Kidney epithelial cell (primary cell): ENCODE measurements at regions not wholly inside any gene's neighbourhood (a gene's known extent, or its start where the extent isn't known, plus 50 kb on each side); places are given as distances from the start of the nearest gene placed in this dataset.

Experiments
- DNase-seq: peaks from one replicate; pipeline ENCODE4 v3.0.0-alpha.2; 2010; ENCODE audit warnings: low read depth
- H3K27me3 ChIP-seq: 2 replicates; pipeline ENCODE4 v1.6.0; 2011; ENCODE audit warnings: low read length; ENCODE audit not compliant: control insufficient read depth, insufficient read depth
- H3K36me3 ChIP-seq: 2 replicates; pipeline ENCODE4 v1.5.1; 2011; ENCODE audit warnings: low read length; ENCODE audit not compliant: control insufficient read depth, insufficient read depth
- H3K4me3 ChIP-seq: 2 replicates; pipeline ENCODE4 v1.5.1; 2011; ENCODE audit warnings: low read depth, mild to moderate bottlenecking, control low read depth, low read length
- CTCF ChIP-seq: IDR thresholded peaks from 2 replicates; pipeline ENCODE4 v1.5.1; 2011; ENCODE audit warnings: mild to moderate bottlenecking, moderate library complexity, low read length, control low read depth, inconsistent platforms; ENCODE audit not compliant: insufficient read depth, poor library complexity, severe bottlenecking

- no peaks in the 10 kb centered on the region for H3K36me3 ChIP-seq
- no peak for TF ChIP-seq CTCF
- H3K4me3 ChIP-seq = no peak overlapping the region
- H3K27me3 ChIP-seq = no peaks in the 10 kb centered on the region
- no peak for DNase-seq
These were observed 79.1 kb upstream of the TANC1 start for GRCh38 chr2:158889135-158889853.

- DNase-seq = no peak
- Histone ChIP-seq H3K36me3 (no peaks in the 10 kb centered on the region), H3K27me3 (no peaks in the 10 kb centered on the region), H3K4me3 (no peak overlapping the region)
- no peak for TF ChIP-seq CTCF
These were observed 78.0 kb upstream of the TANC1 start for GRCh38 chr2:158890296-158890905.

GRCh38 chr2:158893026-158893425 lies 75.4 kb upstream of the TANC1 start:
- no peak for DNase-seq
- Histone ChIP-seq H3K4me3 (no peak overlapping the region), H3K36me3 (no peaks in the 10 kb centered on the region), H3K27me3 (no peaks in the 10 kb centered on the region)
- TF ChIP-seq CTCF = no peak

- H3K4me3 ChIP-seq = no peak overlapping the region
- no peaks in the 10 kb centered on the region for H3K36me3 ChIP-seq
- TF ChIP-seq CTCF = no peak
- DNase-seq = no peak
- H3K27me3 ChIP-seq = no peaks in the 10 kb centered on the region
These were observed 75.0 kb upstream of the TANC1 start for GRCh38 chr2:158893474-158893873.

GRCh38 chr2:158894078-158894477 lies 74.4 kb upstream of the TANC1 start:
- TF ChIP-seq CTCF = no peak
- no peak for DNase-seq

GRCh38 chr2:158894572-158894971 lies 73.9 kb upstream of the TANC1 start:
- H3K4me3 ChIP-seq = no peak overlapping the region
- DNase-seq = no peak
- H3K27me3 ChIP-seq = no peaks in the 10 kb centered on the region
- no peaks in the 10 kb centered on the region for H3K36me3 ChIP-seq
- peak; percentile 16 for TF ChIP-seq CTCF

More at GRCh38 chr2:158894078-158894477, 74.4 kb upstream of the TANC1 start:
- Histone ChIP-seq H3K27me3 (no peaks in the 10 kb centered on the region), H3K4me3 (no peak overlapping the region), H3K36me3 (no peaks in the 10 kb centered on the region)
